ENCODE measurements at regions not wholly inside any gene's neighbourhood (a gene's known extent, or its start where the extent isn't known, plus 50 kb on each side); places are given as distances from the start of the nearest gene placed in this dataset.

DNA sequence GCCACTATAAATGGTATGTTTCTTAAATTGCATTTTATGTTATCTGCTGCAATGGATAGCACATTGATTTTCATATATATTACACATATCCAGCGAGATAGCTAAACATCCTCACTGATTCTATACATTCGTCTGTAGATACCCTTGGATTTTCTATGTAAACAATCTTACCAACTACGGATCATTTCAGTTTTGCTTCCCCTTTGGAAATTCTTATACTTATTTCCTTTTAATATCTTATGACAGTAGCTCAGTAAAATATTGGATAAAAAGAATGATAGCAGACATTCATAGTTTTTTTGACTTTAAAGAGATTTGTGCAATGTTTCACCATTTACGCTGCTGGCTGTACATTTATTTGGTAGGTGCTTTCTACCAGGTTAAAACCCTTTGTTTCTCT lies 254.9 kb downstream of the SYK start:
- no peaks in the 10 kb centered on the region for H3K36me3 ChIP-seq (ENCODE audit: control insufficient read depth, insufficient read depth, low read length)
- no peak overlapping the region for H3K9ac ChIP-seq (ENCODE audit: low read length)
- H3K4me1 ChIP-seq (ENCODE audit: control insufficient read depth, insufficient read depth, low read length) = peaks cover 6% of the 10 kb centered on the region
- H3K27me3 ChIP-seq (ENCODE audit: control insufficient read depth, insufficient read depth, low read length) = no peaks in the 10 kb centered on the region
- no peaks in the 10 kb centered on the region for H3K9me3 ChIP-seq (ENCODE audit: control insufficient read depth, insufficient read depth, low read depth, low read length)
- no peak overlapping the region for H3K4me3 ChIP-seq (ENCODE audit: low read depth, low read length)
- H3K27ac ChIP-seq (ENCODE audit: low read depth, low read length) = no peak overlapping the region

DNA sequence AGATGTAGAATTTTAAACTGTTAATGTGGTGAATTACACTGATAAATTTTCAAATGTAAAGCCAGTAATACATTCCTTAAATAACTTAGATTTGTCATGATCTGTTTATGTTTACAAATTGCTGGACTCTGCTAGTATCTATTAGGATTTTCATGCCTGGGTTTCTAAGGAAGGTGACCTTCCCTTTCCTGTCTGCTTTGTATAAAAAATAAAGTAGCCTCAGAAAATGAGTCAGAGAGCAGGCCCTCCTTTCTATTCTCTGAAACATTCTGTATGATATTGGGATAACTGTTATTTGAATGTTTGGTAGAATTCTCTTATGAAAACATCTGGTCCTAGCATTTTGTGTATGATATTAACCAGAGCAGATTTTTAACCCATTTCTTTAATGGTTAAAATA lies 255.3 kb downstream of the SYK start:
- no peaks in the 10 kb centered on the region for H3K27me3 ChIP-seq (ENCODE audit: control insufficient read depth, insufficient read depth, low read length)
- no peak overlapping the region for H3K9ac ChIP-seq (ENCODE audit: low read length)
- H3K4me1 ChIP-seq (ENCODE audit: control insufficient read depth, insufficient read depth, low read length) = peaks cover 6% of the 10 kb centered on the region
- no peak overlapping the region for H3K4me3 ChIP-seq (ENCODE audit: low read depth, low read length)
- H3K27ac ChIP-seq (ENCODE audit: low read depth, low read length) = no peak overlapping the region
- no peaks in the 10 kb centered on the region for H3K36me3 ChIP-seq (ENCODE audit: control insufficient read depth, insufficient read depth, low read length)
- no peaks in the 10 kb centered on the region for H3K9me3 ChIP-seq (ENCODE audit: control insufficient read depth, insufficient read depth, low read depth, low read length)

DNA sequence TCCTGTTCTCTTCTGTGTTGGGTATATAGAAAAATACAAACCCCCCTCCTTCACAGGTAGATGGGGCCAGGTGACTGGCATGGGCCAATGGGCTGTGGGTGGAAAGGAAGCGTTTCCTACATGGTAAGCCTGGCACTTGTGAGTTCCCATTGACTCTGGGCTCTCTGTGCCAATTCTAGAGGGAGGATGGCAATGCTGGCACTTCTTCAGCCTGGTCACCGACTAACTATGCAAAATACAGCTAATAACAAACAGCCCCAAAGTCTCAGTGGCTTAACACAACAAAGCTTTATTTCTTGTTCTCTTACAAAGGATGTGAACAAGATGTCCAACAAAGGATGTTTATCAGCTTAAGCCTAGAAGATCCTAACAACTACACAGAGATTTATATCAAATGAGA lies 258.1 kb downstream of the SYK start:
- Histone ChIP-seq H3K27me3 (ENCODE audit: control insufficient read depth, insufficient read depth, low read length) (no peaks in the 10 kb centered on the region), H3K4me1 (ENCODE audit: control insufficient read depth, insufficient read depth, low read length) (peaks cover 10% of the 10 kb centered on the region), H3K9me3 (ENCODE audit: control insufficient read depth, insufficient read depth, low read depth, low read length) (0 out of 2 replicates have a peak, but pooled peaks cover 2% of the 10 kb centered on the region), H3K36me3 (ENCODE audit: control insufficient read depth, insufficient read depth, low read length) (no peaks in the 10 kb centered on the region), H3K27ac (ENCODE audit: low read depth, low read length) (no peak overlapping the region), H3K9ac (ENCODE audit: low read length) (no peak overlapping the region), H3K4me3 (ENCODE audit: low read depth, low read length) (no peak overlapping the region)

DNA sequence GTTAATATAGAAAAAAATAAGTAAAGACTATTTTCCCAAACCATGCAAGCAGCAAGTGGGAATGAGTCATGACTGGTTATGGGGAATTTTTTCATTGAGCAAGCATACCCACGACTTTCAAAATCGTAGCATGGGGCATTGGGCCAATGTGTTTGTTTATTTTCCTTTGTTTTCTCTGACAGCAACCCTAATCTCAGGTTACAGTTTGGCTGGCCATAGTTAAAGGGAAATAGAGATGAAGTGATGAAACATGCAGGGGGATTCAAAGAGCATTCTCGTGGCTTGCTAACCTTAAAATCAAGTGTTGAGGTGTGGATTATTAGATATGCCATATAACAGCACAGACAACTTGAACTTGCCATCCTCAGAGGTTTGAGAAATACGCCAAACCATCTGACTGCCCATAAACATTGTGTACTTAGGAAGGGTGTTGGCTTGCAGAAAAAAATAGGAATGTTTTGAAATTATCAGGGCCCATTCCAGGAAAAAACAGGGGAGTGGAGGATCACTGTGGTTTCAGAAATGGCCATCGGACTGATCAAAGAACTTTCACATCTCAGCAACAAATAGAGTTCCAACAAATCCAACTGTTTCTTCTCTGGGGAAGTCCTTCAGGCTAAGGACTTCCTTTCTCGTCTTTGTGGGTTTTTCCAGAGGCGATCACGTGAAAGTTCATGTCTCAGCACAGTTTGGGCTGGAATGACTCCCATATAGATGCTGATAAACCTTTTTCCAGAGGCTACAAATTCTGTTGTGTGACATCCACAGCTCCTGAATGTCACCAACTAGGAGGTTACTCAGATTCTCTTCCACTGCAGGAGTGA lies 259.1 kb downstream of the SYK start:
- Histone ChIP-seq H3K9me3 (ENCODE audit: control insufficient read depth, insufficient read depth, low read depth, low read length) (0 out of 2 replicates have a peak, but pooled peaks cover 2% of the 10 kb centered on the region), H3K4me3 (ENCODE audit: low read depth, low read length) (no peak overlapping the region), H3K27me3 (ENCODE audit: control insufficient read depth, insufficient read depth, low read length) (no peaks in the 10 kb centered on the region), H3K27ac (ENCODE audit: low read depth, low read length) (no peak overlapping the region), H3K4me1 (ENCODE audit: control insufficient read depth, insufficient read depth, low read length) (peaks cover 10% of the 10 kb centered on the region), H3K9ac (ENCODE audit: low read length) (no peak overlapping the region), H3K36me3 (ENCODE audit: control insufficient read depth, insufficient read depth, low read length) (no peaks in the 10 kb centered on the region)

DNA sequence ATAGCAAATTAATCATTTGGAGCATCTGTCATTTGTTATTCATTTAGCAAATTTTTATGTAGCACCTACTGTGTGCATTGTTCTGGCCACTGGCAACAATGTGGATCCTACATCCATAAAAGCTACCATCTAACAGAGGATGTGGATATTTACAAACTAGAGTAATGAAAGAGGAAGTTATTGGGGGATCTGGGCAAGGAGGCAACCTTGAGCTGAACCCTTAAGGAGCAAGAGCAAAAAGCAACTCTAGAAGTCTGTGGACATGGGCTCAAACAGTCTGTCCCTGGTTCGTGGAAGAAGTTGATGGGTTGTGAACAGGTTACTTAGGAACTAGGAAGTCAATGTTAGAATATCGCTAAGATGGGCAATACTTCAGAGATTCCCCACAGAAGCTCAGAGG lies 259.9 kb downstream of the SYK start:
- H3K9ac ChIP-seq (ENCODE audit: low read length) = no peak overlapping the region
- H3K4me3 ChIP-seq (ENCODE audit: low read depth, low read length) = no peak overlapping the region
- peaks cover 10% of the 10 kb centered on the region for H3K4me1 ChIP-seq (ENCODE audit: control insufficient read depth, insufficient read depth, low read length)
- H3K36me3 ChIP-seq (ENCODE audit: control insufficient read depth, insufficient read depth, low read length) = no peaks in the 10 kb centered on the region
- H3K27me3 ChIP-seq (ENCODE audit: control insufficient read depth, insufficient read depth, low read length) = no peaks in the 10 kb centered on the region
- 0 out of 2 replicates have a peak, but pooled peaks cover 2% of the 10 kb centered on the region for H3K9me3 ChIP-seq (ENCODE audit: control insufficient read depth, insufficient read depth, low read depth, low read length)
- H3K27ac ChIP-seq (ENCODE audit: low read depth, low read length) = no peak overlapping the region

DNA sequence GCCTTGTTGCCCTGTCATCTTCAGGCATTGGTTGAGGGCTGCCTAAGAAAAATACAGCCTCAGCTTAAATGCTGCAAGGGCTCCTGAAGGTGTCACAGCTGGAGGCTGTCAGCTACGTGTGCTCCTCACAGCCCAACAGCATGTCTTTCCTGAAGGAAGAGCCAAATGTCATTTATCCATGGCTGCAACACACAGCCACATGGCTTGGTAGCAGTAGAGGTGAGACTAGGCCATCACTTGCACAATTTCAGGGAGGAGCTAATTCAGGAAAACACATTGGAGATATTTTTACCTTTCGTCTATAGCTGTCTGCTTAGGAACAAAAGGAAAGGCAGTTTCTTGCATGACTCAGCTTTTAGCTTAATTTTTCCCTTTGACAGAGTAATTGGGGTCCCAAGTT lies 260.7 kb downstream of the SYK start:
- Histone ChIP-seq H3K27ac (ENCODE audit: low read depth, low read length) (no peak overlapping the region), H3K4me3 (ENCODE audit: low read depth, low read length) (no peak overlapping the region), H3K27me3 (ENCODE audit: control insufficient read depth, insufficient read depth, low read length) (no peaks in the 10 kb centered on the region), H3K9me3 (ENCODE audit: control insufficient read depth, insufficient read depth, low read depth, low read length) (0 out of 2 replicates have a peak, but pooled peaks cover 2% of the 10 kb centered on the region), H3K4me1 (ENCODE audit: control insufficient read depth, insufficient read depth, low read length) (peaks cover 10% of the 10 kb centered on the region), H3K36me3 (ENCODE audit: control insufficient read depth, insufficient read depth, low read length) (no peaks in the 10 kb centered on the region), H3K9ac (ENCODE audit: low read length) (no peak overlapping the region)

DNA sequence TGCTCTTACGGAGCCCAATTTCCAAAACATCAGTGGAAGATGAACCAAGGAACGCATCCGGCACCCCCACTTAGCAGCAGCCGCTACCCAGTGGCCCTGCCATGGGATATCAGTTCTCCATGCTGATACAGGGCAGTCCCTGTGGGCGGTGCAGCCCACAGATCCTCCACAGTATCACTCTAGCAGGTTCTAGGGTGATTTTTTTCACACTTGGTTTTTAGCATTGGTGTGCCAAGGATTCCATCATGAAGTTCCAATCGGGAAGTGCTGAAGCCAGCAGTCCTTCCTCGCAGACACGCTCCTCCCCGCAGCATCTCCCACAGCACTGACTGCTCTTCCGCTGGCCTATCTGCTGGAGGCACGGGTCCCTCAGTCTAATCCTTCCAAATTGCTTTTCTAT lies 261.9 kb downstream of the SYK start:
- Histone ChIP-seq H3K9ac (ENCODE audit: low read length) (no peak overlapping the region), H3K27me3 (ENCODE audit: control insufficient read depth, insufficient read depth, low read length) (no peaks in the 10 kb centered on the region), H3K9me3 (ENCODE audit: control insufficient read depth, insufficient read depth, low read depth, low read length) (0 out of 2 replicates have a peak, but pooled peaks cover 2% of the 10 kb centered on the region), H3K36me3 (ENCODE audit: control insufficient read depth, insufficient read depth, low read length) (no peaks in the 10 kb centered on the region), H3K4me1 (ENCODE audit: control insufficient read depth, insufficient read depth, low read length) (peaks cover 10% of the 10 kb centered on the region), H3K27ac (ENCODE audit: low read depth, low read length) (no peak overlapping the region), H3K4me3 (ENCODE audit: low read depth, low read length) (no peak overlapping the region)

DNA sequence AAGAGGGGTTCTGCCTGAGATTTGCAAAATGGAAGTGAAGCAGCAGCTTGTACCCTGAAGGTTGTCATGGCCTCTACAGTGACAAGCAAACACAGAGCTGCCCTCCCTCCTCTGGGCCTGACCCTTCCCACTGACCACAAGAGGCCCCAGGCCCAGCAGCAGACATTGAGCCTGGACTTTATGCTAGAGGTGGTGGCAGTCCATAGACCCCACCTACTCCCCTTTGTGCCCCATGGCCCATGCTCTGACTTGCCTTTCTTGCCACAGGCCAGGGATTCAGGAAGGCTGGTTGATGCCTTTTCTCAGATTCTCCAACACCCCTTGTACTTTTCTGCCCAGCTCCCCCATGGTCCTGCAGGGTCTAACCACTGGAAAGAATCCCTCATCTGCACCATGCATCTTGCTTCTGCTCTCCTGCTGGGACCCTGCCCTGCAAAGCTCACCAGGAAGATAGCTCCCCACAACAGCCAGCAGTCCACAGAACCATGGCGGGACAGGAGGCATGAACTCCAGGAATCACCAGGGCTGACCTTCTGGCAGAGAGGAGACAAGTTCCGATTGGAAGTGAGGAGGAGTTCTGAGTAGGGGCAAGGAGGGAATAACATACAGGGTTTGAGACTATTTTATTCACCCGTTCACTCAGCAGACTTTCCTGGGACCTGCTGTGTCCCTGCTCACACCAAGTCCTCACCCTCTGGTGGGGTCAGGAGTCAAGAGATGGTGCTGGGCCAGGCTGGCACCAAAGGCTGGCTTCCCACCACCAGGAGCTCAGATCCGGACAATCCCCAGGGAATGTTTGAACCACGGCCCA lies 263.8 kb downstream of the SYK start:
- H3K4me3 ChIP-seq (ENCODE audit: low read depth, low read length) = no peak overlapping the region
- H3K27ac ChIP-seq (ENCODE audit: low read depth, low read length) = no peak overlapping the region
- 0 out of 2 replicates have a peak, but pooled peaks cover 2% of the 10 kb centered on the region for H3K9me3 ChIP-seq (ENCODE audit: control insufficient read depth, insufficient read depth, low read depth, low read length)
- no peak overlapping the region for H3K9ac ChIP-seq (ENCODE audit: low read length)
- no peaks in the 10 kb centered on the region for H3K27me3 ChIP-seq (ENCODE audit: control insufficient read depth, insufficient read depth, low read length)
- peaks cover 8% of the 10 kb centered on the region for H3K4me1 ChIP-seq (ENCODE audit: control insufficient read depth, insufficient read depth, low read length)
- no peaks in the 10 kb centered on the region for H3K36me3 ChIP-seq (ENCODE audit: control insufficient read depth, insufficient read depth, low read length)

DNA sequence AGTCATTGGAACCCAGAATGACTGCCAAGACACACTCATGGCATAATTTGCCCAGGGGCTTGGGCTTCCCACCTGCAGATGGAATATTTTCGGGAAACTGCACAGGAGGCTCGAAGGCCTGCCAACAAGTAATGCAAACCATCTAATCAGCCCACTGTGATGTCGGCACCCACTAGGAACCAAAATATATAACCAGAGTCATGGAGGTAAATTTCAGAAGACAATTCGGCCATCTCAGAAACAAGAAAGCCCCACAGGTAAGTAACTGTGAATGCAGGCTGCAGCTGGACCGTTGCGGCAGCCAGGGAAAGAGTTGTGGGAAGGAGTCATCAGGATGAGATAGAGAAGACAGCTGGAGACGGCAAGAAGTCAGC lies 264.4 kb downstream of the SYK start:
- Histone ChIP-seq H3K4me3 (ENCODE audit: low read depth, low read length) (no peak overlapping the region), H3K27me3 (ENCODE audit: control insufficient read depth, insufficient read depth, low read length) (no peaks in the 10 kb centered on the region), H3K9me3 (ENCODE audit: control insufficient read depth, insufficient read depth, low read depth, low read length) (0 out of 2 replicates have a peak, but pooled peaks cover 2% of the 10 kb centered on the region), H3K27ac (ENCODE audit: low read depth, low read length) (no peak overlapping the region), H3K4me1 (ENCODE audit: control insufficient read depth, insufficient read depth, low read length) (0 out of 2 replicates have a peak, but pooled peaks cover 4% of the 10 kb centered on the region), H3K36me3 (ENCODE audit: control insufficient read depth, insufficient read depth, low read length) (no peaks in the 10 kb centered on the region), H3K9ac (ENCODE audit: low read length) (no peak overlapping the region)

DNA sequence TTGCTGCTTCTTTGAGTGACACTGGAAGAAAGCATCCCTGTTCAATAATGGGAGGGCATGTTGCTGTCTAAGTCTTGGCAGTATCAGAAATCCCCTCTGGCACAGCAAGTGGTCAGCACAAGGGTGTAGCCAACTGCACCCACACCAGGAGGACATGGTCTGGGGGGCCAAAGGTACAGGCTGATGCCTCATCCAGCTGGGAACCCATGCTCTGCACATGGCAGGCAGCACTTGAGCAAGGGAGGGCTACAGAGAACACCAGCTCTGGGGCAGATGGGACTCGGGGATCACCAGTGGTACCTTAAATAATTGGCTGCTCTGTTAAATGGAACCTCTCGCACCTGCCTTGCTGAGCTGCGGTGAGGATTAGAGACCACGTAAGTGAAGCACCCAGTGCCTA lies 265.2 kb downstream of the SYK start:
- no peaks in the 10 kb centered on the region for H3K27me3 ChIP-seq (ENCODE audit: control insufficient read depth, insufficient read depth, low read length)
- H3K9ac ChIP-seq (ENCODE audit: low read length) = no peak overlapping the region

DNA sequence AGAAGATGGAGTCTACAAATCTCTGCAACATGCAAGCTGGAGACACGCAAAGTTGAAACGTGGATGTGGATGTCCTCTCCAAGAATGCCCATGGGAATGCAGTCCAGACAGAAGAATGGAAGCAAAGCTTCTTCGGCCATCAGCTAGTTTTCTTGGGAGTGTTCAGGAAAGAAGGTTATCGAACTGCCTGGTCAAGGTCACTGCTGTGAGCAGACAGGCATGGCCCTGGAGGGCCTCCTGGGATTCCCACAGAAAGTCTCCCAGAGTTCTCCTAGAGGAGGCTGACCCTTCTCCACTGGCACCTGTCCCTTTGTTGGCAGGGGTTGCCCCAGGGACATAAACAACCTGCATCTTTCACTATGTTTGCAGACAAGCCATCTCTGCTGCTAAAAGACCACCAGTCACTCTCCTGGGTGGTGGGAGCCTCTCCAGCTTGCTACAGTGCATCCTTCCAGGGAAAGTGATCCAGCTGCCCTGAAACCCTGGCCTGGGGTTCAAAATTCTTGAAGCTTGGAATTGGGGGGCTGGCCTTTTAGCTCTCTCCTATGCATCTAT lies 265.8 kb downstream of the SYK start:
- H3K4me3 ChIP-seq (ENCODE audit: low read depth, low read length) = no peak overlapping the region
- H3K27me3 ChIP-seq (ENCODE audit: control insufficient read depth, insufficient read depth, low read length) = no peaks in the 10 kb centered on the region
- 0 out of 2 replicates have a peak, but pooled peaks cover 2% of the 10 kb centered on the region for H3K9me3 ChIP-seq (ENCODE audit: control insufficient read depth, insufficient read depth, low read depth, low read length)
- H3K36me3 ChIP-seq (ENCODE audit: control insufficient read depth, insufficient read depth, low read length) = no peaks in the 10 kb centered on the region
- H3K27ac ChIP-seq (ENCODE audit: low read depth, low read length) = no peak overlapping the region
- H3K4me1 ChIP-seq (ENCODE audit: control insufficient read depth, insufficient read depth, low read length) = peaks cover 9% of the 10 kb centered on the region
- no peak overlapping the region for H3K9ac ChIP-seq (ENCODE audit: low read length)

More for the DNA sequence above, 265.2 kb downstream of the SYK start:
- no peak overlapping the region for H3K4me3 ChIP-seq (ENCODE audit: low read depth, low read length)
- H3K9me3 ChIP-seq (ENCODE audit: control insufficient read depth, insufficient read depth, low read depth, low read length) = 0 out of 2 replicates have a peak, but pooled peaks cover 2% of the 10 kb centered on the region
- H3K4me1 ChIP-seq (ENCODE audit: control insufficient read depth, insufficient read depth, low read length) = peaks cover 7% of the 10 kb centered on the region
- no peak overlapping the region for H3K27ac ChIP-seq (ENCODE audit: low read depth, low read length)
- no peaks in the 10 kb centered on the region for H3K36me3 ChIP-seq (ENCODE audit: control insufficient read depth, insufficient read depth, low read length)

Measured in HUES6 (cell line).